T-cell (primary cell): ENCODE measurements at regions not wholly inside any gene's neighbourhood (a gene's known extent, or its start where the extent isn't known, plus 50 kb on each side); places are given as distances from the start of the nearest gene placed in this dataset.
"Not testable (repeated sequence)": the region's sequence is repeated elsewhere in the genome, so short reads cannot be mapped to it uniquely, and the experiment has no call there.

Source experiments
- ATAC-seq, 4 experiments: fragments of 200-7000 bp in 3 of 4; fragments of 150-1000 bp in 1 of 4; cut with Tn5 transposase; replicated peaks in 1 of 4; 1 replicate in 3 of 4; 2 replicates in 1 of 4; pipeline ENCODE4 v1.10.0; 2021; ENCODE audit warnings: moderate library complexity in 3 of 4, mild to moderate bottlenecking in 2 of 4, moderate number of reproducible peaks in 1 of 4
- CTCF ChIA-PET, 2 donors: fragments of 300-600 bp; sonication (Branson Sonifier 250); formaldehyde crosslinking; loops; one replicate each; lab custom pipeline; 2022; ENCODE audit warnings: antibody characterized with exemption in 2 of 2; lab: Charles Lee
- POLR2A ChIA-PET, 2 donors: fragments of 300-600 bp; sonication (Branson Sonifier 250); formaldehyde crosslinking; loops; one replicate each; lab custom pipeline; 2022; ENCODE audit warnings: antibody characterized with exemption in 2 of 2; lab: Charles Lee
- DNase-seq, 35 experiments: peaks; one replicate each; pipeline versions ENCODE4 v3.0.0 to v3.0.0-alpha.2; 2013 to 2023
- H3K27ac ChIP-seq: one replicate; pipeline ENCODE4 v1.5.1; 2013; ENCODE audit warnings: low read length
- H3K27me3 ChIP-seq, 2 experiments: replicated peaks in 1 of 2; 1 replicate in 1 of 2; 2 replicates in 1 of 2; pipeline versions ENCODE4 v1.6.1 to v1.7.0; 2013; ENCODE audit warnings: low read length in 1 of 2, mixed read lengths in 1 of 2; ENCODE audit not compliant: control insufficient read depth in 2 of 2, insufficient read depth in 2 of 2; ENCODE audit errors: extremely low read depth in 1 of 2
- H3K36me3 ChIP-seq, 2 donors: 1 replicate in 1 of 2; 2 replicates in 1 of 2; pipeline versions ENCODE4 v1.6.1 to v1.7.0; 2013; ENCODE audit warnings: low read length in 1 of 2; ENCODE audit not compliant: control insufficient read depth in 2 of 2, insufficient read depth in 1 of 2; ENCODE audit errors: extremely low read depth in 1 of 2
- H3K4me1 ChIP-seq, 2 experiments: 1 replicate in 1 of 2; 2 replicates in 1 of 2; pipeline versions ENCODE4 v1.6.1 to v1.7.0; 2013; ENCODE audit warnings: low read length in 2 of 2, mixed read lengths in 1 of 2; ENCODE audit not compliant: insufficient read depth in 2 of 2, control insufficient read depth in 1 of 2; ENCODE audit errors: extremely low read depth in 1 of 2
- H3K4me3 ChIP-seq, 2 donors: 1 replicate in 1 of 2; 2 replicates in 1 of 2; pipeline versions ENCODE4 v1.5.1 to v1.7.0; 2013; ENCODE audit warnings: mild to moderate bottlenecking in 2 of 2, low read length in 1 of 2, moderate library complexity in 1 of 2; ENCODE audit not compliant: control insufficient read depth in 1 of 2; ENCODE audit errors: extremely low read depth in 1 of 2
- H3K9me3 ChIP-seq: 2 replicates; pipeline ENCODE4 v1.7.0; 2013
- H3K27ac Mint-ChIP-seq, 2 donors: one replicate each; pipeline ENCODE4 v1.8.0; 2020 to 2021; ENCODE audit warnings: mild to moderate bottlenecking in 2 of 2, mixed read lengths in 2 of 2
- H3K27me3 Mint-ChIP-seq, 2 donors: one replicate each; pipeline ENCODE4 v1.8.0; 2021 to 2022; ENCODE audit warnings: mixed read lengths in 2 of 2
- H3K36me3 Mint-ChIP-seq: one replicate; pipeline ENCODE4 v1.8.0; 2021; ENCODE audit warnings: mixed read lengths
- H3K4me1 Mint-ChIP-seq, 3 donors: one replicate each; pipeline ENCODE4 v1.8.0; 2020 to 2022; ENCODE audit warnings: mixed read lengths in 3 of 3, mild to moderate bottlenecking in 1 of 3
- H3K4me3 Mint-ChIP-seq, 3 donors: one replicate each; pipeline ENCODE4 v1.8.0; 2020 to 2022; ENCODE audit warnings: mild to moderate bottlenecking in 3 of 3, mixed read lengths in 3 of 3, moderate library complexity in 3 of 3
- H3K9me3 Mint-ChIP-seq, 3 donors: one replicate each; pipeline ENCODE4 v1.8.0; 2020 to 2022; ENCODE audit warnings: mixed read lengths in 3 of 3
- WGBS: methylation state at CpG from one replicate; pipeline ENCODE4 v1.1.5; 2013; ENCODE audit warnings: missing lambda C conversion rate; ENCODE audit not compliant: insufficient coverage; 5-methylcytosine and 5-hydroxymethylcytosine counted together

DNA sequence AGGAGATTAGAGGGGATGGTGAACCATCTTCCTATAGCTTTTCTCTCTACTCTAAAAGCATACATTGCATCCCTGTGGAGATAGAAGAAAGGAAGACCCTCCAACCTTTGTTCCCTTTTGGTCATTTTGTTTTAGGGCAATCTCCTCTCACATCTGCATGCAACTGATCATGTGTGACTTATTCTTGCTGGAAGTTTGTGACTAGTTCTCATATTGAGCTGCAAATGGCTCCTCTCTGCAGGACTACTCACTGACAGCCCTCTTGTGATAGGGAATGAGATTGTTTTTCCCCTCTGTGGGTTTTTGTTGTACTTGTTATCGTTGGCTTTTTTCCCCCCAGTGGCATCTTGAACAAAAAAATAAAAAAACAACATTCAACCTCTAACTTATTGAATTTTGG, 416.0 kb upstream of the CNTNAP5 start:
- H3K4me1 Mint-ChIP-seq: no peaks in the 10 kb centered on the region
- no peak overlapping the region for H3K4me3 Mint-ChIP-seq
- Histone ChIP-seq H3K9me3 (no peaks in the 10 kb centered on the region), H3K4me1 (no peaks in the 10 kb centered on the region), H3K36me3 (no peaks in the 10 kb centered on the region), H3K4me3 (no peak overlapping the region), H3K27ac (no peak overlapping the region), H3K27me3 (no peaks in the 10 kb centered on the region)
- no peak for DNase-seq
- ChIA-PET POLR2A (no interaction called here), CTCF (no interaction called here)
- no peaks in the 10 kb centered on the region for H3K27me3 Mint-ChIP-seq
- peaks cover 18 to 30% (median 24%) of the 10 kb centered on the region in 3 donors for H3K9me3 Mint-ChIP-seq
- ATAC-seq: no peak
- no peak overlapping the region for H3K27ac Mint-ChIP-seq
- WGBS: no CpG with 5 or more reads among the region's 1 CpG
- no peaks in the 10 kb centered on the region for H3K36me3 Mint-ChIP-seq

GRCh38 chr2:123614596-123614995, 410.5 kb upstream of the CNTNAP5 start:
- ChIA-PET CTCF (no interaction called here), POLR2A (no interaction called here)
- no peak overlapping the region for H3K4me3 ChIP-seq
- Mint-ChIP-seq H3K9me3 (peaks cover 18 to 58% (median 21%) of the 10 kb centered on the region in 3 donors), H3K4me1 (no peaks in the 10 kb centered on the region), H3K4me3 (no peak overlapping the region), H3K36me3 (no peaks in the 10 kb centered on the region), H3K27me3 (no peaks in the 10 kb centered on the region), H3K27ac (no peak overlapping the region)
- no peak for DNase-seq
- H3K27ac ChIP-seq: no peak overlapping the region
- no peaks in the 10 kb centered on the region for H3K4me1 ChIP-seq
- H3K27me3 ChIP-seq: no peaks in the 10 kb centered on the region
- no peak for ATAC-seq
- no peaks in the 10 kb centered on the region for H3K36me3 ChIP-seq
- H3K9me3 ChIP-seq: no peaks in the 10 kb centered on the region

- ATAC-seq, H3K27me3 Mint-ChIP-seq, H3K27me3 ChIP-seq, H3K36me3 ChIP-seq, DNase-seq, H3K36me3 Mint-ChIP-seq, POLR2A ChIA-PET, H3K9me3 ChIP-seq, H3K4me1 ChIP-seq, H3K4me1 Mint-ChIP-seq, CTCF ChIA-PET, H3K4me3 Mint-ChIP-seq, H3K27ac ChIP-seq, H3K27ac Mint-ChIP-seq, H3K4me3 ChIP-seq: not testable (repeated sequence)
- H3K9me3 Mint-ChIP-seq: peaks cover 10 to 65% (median 17%) of the 10 kb centered on the region in 3 donors
- 68% methylated on average over 3 of the region's 8 CpGs for WGBS
Observed at GRCh38 chr2:123618642-123619041, 406.4 kb upstream of the CNTNAP5 start.

- peaks cover 4 to 35% (median 14%) of the 10 kb centered on the region in 3 donors for H3K9me3 Mint-ChIP-seq
- H3K27me3 Mint-ChIP-seq: no peaks in the 10 kb centered on the region
Observed at GRCh38 chr2:123624816-123625215, 400.3 kb upstream of the CNTNAP5 start.

GRCh38 chr2:123636232-123636631, 388.9 kb upstream of the CNTNAP5 start:
- Histone ChIP-seq H3K27ac (no peak overlapping the region), H3K4me3 (no peak overlapping the region), H3K36me3 (no peaks in the 10 kb centered on the region), H3K27me3 (no peaks in the 10 kb centered on the region), H3K4me1 (no peaks in the 10 kb centered on the region), H3K9me3 (no peaks in the 10 kb centered on the region)
- no peak overlapping the region for H3K4me3 Mint-ChIP-seq
- WGBS: no CpG with 5 or more reads among the region's 1 CpG
- H3K27me3 Mint-ChIP-seq: no peaks in the 10 kb centered on the region
- ATAC-seq (no peak), DNase-seq (no peak)
- no peaks in the 10 kb centered on the region for H3K4me1 Mint-ChIP-seq
- ChIA-PET POLR2A (no interaction called here), CTCF (no interaction called here)
- H3K27ac Mint-ChIP-seq: no peak overlapping the region
- peaks cover 4 to 15% (median 11%) of the 10 kb centered on the region in 3 donors for H3K9me3 Mint-ChIP-seq
- H3K36me3 Mint-ChIP-seq: no peaks in the 10 kb centered on the region

More at GRCh38 chr2:123624816-123625215, 400.3 kb upstream of the CNTNAP5 start:
- Mint-ChIP-seq H3K27ac (no peak overlapping the region), H3K4me1 (no peaks in the 10 kb centered on the region), H3K4me3 (no peak overlapping the region), H3K36me3 (no peaks in the 10 kb centered on the region)
- Histone ChIP-seq H3K27me3 (no peaks in the 10 kb centered on the region), H3K9me3 (no peaks in the 10 kb centered on the region), H3K4me3 (no peak overlapping the region), H3K27ac (no peak overlapping the region), H3K36me3 (no peaks in the 10 kb centered on the region), H3K4me1 (no peaks in the 10 kb centered on the region)
- ChIA-PET CTCF (no interaction called here), POLR2A (no interaction called here)
- WGBS: 100% methylated on average over 1 of the region's 3 CpGs
- DNase-seq (no peak), ATAC-seq (no peak)

- no peak for ATAC-seq
- H3K4me3 ChIP-seq: no peak overlapping the region
- H3K27me3 Mint-ChIP-seq: no peaks in the 10 kb centered on the region
Observed at GRCh38 chr2:123640685-123641335, 384.3 kb upstream of the CNTNAP5 start.

GRCh38 chr2:123644053-123644452, 381.0 kb upstream of the CNTNAP5 start:
- no peak overlapping the region for H3K27ac Mint-ChIP-seq
- no peaks in the 10 kb centered on the region for H3K27me3 Mint-ChIP-seq
- no peaks in the 10 kb centered on the region for H3K9me3 ChIP-seq
- ATAC-seq: no peak
- H3K27ac ChIP-seq: no peak overlapping the region
- no peak overlapping the region for H3K4me3 ChIP-seq
- POLR2A ChIA-PET: no interaction called here
- no peaks in the 10 kb centered on the region for H3K4me1 Mint-ChIP-seq
- no peaks in the 10 kb centered on the region for H3K36me3 Mint-ChIP-seq
- H3K4me1 ChIP-seq: no peaks in the 10 kb centered on the region
- H3K9me3 Mint-ChIP-seq: peaks cover 0 to 17% (median 13%) of the 10 kb centered on the region in 3 donors
- H3K4me3 Mint-ChIP-seq: no peak overlapping the region
- no peak for DNase-seq
- CTCF ChIA-PET: no interaction called here
- H3K36me3 ChIP-seq: no peaks in the 10 kb centered on the region
- no peaks in the 10 kb centered on the region for H3K27me3 ChIP-seq

More at GRCh38 chr2:123640685-123641335, 384.3 kb upstream of the CNTNAP5 start:
- no peaks in the 10 kb centered on the region for H3K4me1 ChIP-seq
- Mint-ChIP-seq H3K4me1 (no peaks in the 10 kb centered on the region), H3K4me3 (no peak overlapping the region), H3K9me3 (peaks cover 0 to 20% (median 13%) of the 10 kb centered on the region in 3 donors), H3K36me3 (no peaks in the 10 kb centered on the region), H3K27ac (no peak overlapping the region)
- DNase-seq: no peak
- no peaks in the 10 kb centered on the region for H3K9me3 ChIP-seq
- ChIA-PET CTCF (no interaction called here), POLR2A (no interaction called here)
- WGBS: no CpG with 5 or more reads among the region's 4 CpGs
- H3K27ac ChIP-seq: no peak overlapping the region
- no peaks in the 10 kb centered on the region for H3K27me3 ChIP-seq
- no peaks in the 10 kb centered on the region for H3K36me3 ChIP-seq
